Fibroblast of lung (primary cell): ENCODE measurements at regions not wholly inside any gene's neighbourhood (a gene's known extent, or its start where the extent isn't known, plus 50 kb on each side); places are given as distances from the start of the nearest gene placed in this dataset.

Experiments
- EZH2 ChIP-seq: IDR thresholded peaks from 2 replicates; pipeline ENCODE4 v1.5.1; 2012; ENCODE audit warnings: low read length, control low read depth, mild to moderate bottlenecking; ENCODE audit errors: missing control alignments
- TF ChIP-seq, protein P1 (sequence below), 2 donors: IDR thresholded peaks in 1 of 2; conservative IDR thresholded peaks in 1 of 2; 1 replicate in 1 of 2; 2 replicates in 1 of 2; pipeline ENCODE4 v1.5.1; 2011 to 2012; ENCODE audit warnings: low read length in 2 of 2, control low read depth in 1 of 2, inconsistent platforms in 1 of 2, low read depth in 1 of 2, mild to moderate bottlenecking in 1 of 2

DNA sequence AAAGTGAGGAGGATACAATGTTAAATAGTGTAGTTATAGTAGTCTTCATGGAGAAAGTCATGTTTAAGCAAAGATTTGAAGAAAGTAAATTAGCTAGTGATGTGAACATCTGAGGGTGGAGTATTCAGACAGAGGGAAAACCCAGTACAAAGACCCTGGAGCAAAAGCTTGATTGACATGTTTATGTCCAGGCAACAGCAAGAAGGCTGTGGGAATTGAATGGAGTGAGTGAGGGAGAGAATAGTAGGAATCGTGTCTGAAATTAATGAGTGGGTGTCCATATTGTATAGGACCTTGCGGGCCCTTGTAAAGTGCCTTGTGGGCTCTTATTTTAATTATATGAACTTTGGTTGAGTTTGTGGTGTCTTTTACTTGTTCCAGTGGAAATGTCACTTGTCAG is 424.1 kb upstream of the KIRREL3 start:
- TF ChIP-seq, protein P1, sequence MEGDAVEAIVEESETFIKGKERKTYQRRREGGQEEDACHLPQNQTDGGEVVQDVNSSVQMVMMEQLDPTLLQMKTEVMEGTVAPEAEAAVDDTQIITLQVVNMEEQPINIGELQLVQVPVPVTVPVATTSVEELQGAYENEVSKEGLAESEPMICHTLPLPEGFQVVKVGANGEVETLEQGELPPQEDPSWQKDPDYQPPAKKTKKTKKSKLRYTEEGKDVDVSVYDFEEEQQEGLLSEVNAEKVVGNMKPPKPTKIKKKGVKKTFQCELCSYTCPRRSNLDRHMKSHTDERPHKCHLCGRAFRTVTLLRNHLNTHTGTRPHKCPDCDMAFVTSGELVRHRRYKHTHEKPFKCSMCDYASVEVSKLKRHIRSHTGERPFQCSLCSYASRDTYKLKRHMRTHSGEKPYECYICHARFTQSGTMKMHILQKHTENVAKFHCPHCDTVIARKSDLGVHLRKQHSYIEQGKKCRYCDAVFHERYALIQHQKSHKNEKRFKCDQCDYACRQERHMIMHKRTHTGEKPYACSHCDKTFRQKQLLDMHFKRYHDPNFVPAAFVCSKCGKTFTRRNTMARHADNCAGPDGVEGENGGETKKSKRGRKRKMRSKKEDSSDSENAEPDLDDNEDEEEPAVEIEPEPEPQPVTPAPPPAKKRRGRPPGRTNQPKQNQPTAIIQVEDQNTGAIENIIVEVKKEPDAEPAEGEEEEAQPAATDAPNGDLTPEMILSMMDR (conservative IDR thresholded peaks at IDR 0.05 in 1 of 2, IDR thresholded peaks at IDR 0.05 in 1 of 2; ENCODE audit: low read depth in 1 of 2, low read length in 2 of 2): no peak
- no peak for TF ChIP-seq EZH2
